ENCODE measurements at regions not wholly inside any gene's neighbourhood (a gene's known extent, or its start where the extent isn't known, plus 50 kb on each side); places are given as distances from the start of the nearest gene placed in this dataset.

DNA sequence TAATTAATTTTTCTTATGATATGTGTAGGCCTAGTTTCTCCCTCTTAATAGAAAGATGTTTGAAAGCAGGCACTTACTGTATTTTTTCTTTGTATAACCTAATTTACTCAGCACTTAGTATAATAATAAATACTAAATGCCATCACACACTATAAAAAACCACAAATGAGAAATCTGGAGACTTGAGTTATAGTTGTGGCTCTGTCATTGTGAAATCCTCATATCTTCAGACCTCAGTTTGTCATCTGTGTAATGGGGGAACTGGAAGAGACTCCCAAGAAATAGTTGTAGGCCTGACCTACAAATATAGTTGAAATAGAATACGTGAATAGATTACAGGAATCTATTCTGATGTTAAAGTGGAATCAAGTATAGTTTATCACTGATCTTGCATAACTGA lies 287.6 kb upstream of the DPH6 start:
- TF ChIP-seq EZH2 (IDR thresholded peaks at IDR 0.05; ENCODE audit: borderline replicate concordance, control insufficient read depth, low read depth, low read length) (no peak), RFX5 (IDR thresholded peaks at IDR 0.05; ENCODE audit: low read depth, low read length) (no peak), MAX (IDR thresholded peaks at IDR 0.05; ENCODE audit: low read depth, low read length) (no peak), BRCA1 (IDR thresholded peaks at IDR 0.05; ENCODE audit: low read depth, low read length) (no peak), MYC (IDR thresholded peaks at IDR 0.05; ENCODE audit: insufficient read depth, insufficient read length, insufficient replicate concordance, low read length, severe bottlenecking) (no peak), BHLHE40 (IDR thresholded peaks at IDR 0.05; ENCODE audit: borderline replicate concordance in 1 of 2, low read depth in 2 of 2, low read length in 1 of 2) (no peak), TCF7 (IDR thresholded peaks at IDR 0.05; ENCODE audit: borderline replicate concordance) (no peak), EP300 (IDR thresholded peaks at IDR 0.05; ENCODE audit: borderline replicate concordance in 1 of 2, control insufficient read depth in 1 of 2, low read depth in 2 of 2, low read length in 2 of 2) (no peak)
- TF ChIP-seq, protein P1, sequence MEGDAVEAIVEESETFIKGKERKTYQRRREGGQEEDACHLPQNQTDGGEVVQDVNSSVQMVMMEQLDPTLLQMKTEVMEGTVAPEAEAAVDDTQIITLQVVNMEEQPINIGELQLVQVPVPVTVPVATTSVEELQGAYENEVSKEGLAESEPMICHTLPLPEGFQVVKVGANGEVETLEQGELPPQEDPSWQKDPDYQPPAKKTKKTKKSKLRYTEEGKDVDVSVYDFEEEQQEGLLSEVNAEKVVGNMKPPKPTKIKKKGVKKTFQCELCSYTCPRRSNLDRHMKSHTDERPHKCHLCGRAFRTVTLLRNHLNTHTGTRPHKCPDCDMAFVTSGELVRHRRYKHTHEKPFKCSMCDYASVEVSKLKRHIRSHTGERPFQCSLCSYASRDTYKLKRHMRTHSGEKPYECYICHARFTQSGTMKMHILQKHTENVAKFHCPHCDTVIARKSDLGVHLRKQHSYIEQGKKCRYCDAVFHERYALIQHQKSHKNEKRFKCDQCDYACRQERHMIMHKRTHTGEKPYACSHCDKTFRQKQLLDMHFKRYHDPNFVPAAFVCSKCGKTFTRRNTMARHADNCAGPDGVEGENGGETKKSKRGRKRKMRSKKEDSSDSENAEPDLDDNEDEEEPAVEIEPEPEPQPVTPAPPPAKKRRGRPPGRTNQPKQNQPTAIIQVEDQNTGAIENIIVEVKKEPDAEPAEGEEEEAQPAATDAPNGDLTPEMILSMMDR (IDR thresholded peaks at IDR 0.05 in 2 of 3, conservative IDR thresholded peaks at IDR 0.05 in 1 of 3; ENCODE audit: control insufficient read depth in 2 of 3, extremely low read depth in 1 of 3, insufficient read depth in 1 of 3, low read depth in 3 of 3, low read length in 3 of 3) = no peak

Measured in GM12878 (cell line).